Calu3 (cell line): ENCODE measurements at regions not wholly inside any gene's neighbourhood (a gene's known extent, or its start where the extent isn't known, plus 50 kb on each side); places are given as distances from the start of the nearest gene placed in this dataset.

Source experiments
- BruUV-seq: library from RNA; stranded (reverse); fragments of 400-500 nt; replicated peaks from 2 replicates; lab custom pipeline; 2021; lab: Mats Ljungman, UMichigan
- CTCF ChIA-PET: fragments of 300-600 bp; sonication (Branson Sonifier 250); formaldehyde crosslinking; loops from one replicate; lab custom pipeline; 2022; ENCODE audit warnings: antibody characterized with exemption; lab: Charles Lee
- DNase-seq: peaks from one replicate; pipeline ENCODE4 v3.0.0; 2022
- H3K27ac Mint-ChIP-seq: one replicate; pipeline ENCODE4 v1.8.0; 2022; ENCODE audit warnings: mixed read lengths; ENCODE audit not compliant: unreplicated experiment
- H3K27me3 Mint-ChIP-seq: one replicate; pipeline ENCODE4 v1.8.0; 2022; ENCODE audit warnings: mixed read lengths; ENCODE audit not compliant: unreplicated experiment
- H3K36me3 Mint-ChIP-seq: one replicate; pipeline ENCODE4 v1.8.0; 2022; ENCODE audit warnings: mild to moderate bottlenecking, moderate library complexity, mixed read lengths; ENCODE audit not compliant: insufficient read depth, unreplicated experiment
- H3K4me1 Mint-ChIP-seq: one replicate; pipeline ENCODE4 v1.8.0; 2022; ENCODE audit warnings: mild to moderate bottlenecking, low read depth, mixed read lengths; ENCODE audit not compliant: unreplicated experiment
- H3K4me3 Mint-ChIP-seq: one replicate; pipeline ENCODE4 v1.8.0; 2022; ENCODE audit warnings: mild to moderate bottlenecking, low read depth, moderate library complexity, mixed read lengths; ENCODE audit not compliant: unreplicated experiment
- H3K9me3 Mint-ChIP-seq: one replicate; pipeline ENCODE4 v1.8.0; 2022; ENCODE audit warnings: low read depth, mixed read lengths; ENCODE audit not compliant: unreplicated experiment
- CTCF ChIP-seq: fragments of 200-600 bp; IDR thresholded peaks from one replicate; pipeline ENCODE4 v1.8.0; 2022; ENCODE audit warnings: antibody characterized with exemption; ENCODE audit not compliant: unreplicated experiment
- intact Hi-C: fragments of 100-400 bp; cut with micrococcal nuclease; formaldehyde crosslinking; loops from one replicate; pipeline ENCODE4 v1.10.0; 2022; ENCODE audit not compliant: unreplicated experiment

- no peak overlapping the region for H3K4me3 Mint-ChIP-seq
- TF ChIP-seq CTCF = no peak
- no TSS peak for BruUV-seq
Observed at GRCh38 chr6:48833916-48834315, 629.1 kb downstream of the MMUT start.

GRCh38 chr6:48826901-48827701 lies 636.0 kb downstream of the MMUT start:
- no peaks in the 10 kb centered on the region for H3K27me3 Mint-ChIP-seq
- H3K36me3 Mint-ChIP-seq = peaks cover 10% of the 10 kb centered on the region
- CTCF ChIA-PET = interaction anchor here (0.9 kb wide), 1 partner anchor 62 kb away, joined by 3 read pairs; no protein-coding TSS in a partner anchor
- TSS peak; percentile 96 for BruUV-seq
- H3K27ac Mint-ChIP-seq = peak overlapping the region; percentile 96
- H3K4me3 Mint-ChIP-seq = peak overlapping the region; percentile 51
- peak; percentile 70 for DNase-seq
- intact Hi-C loops = no loop called here
- peaks cover 31% of the 10 kb centered on the region for H3K4me1 Mint-ChIP-seq
- H3K9me3 Mint-ChIP-seq = peaks cover 2% of the 10 kb centered on the region
- no peak for TF ChIP-seq CTCF

More at GRCh38 chr6:48833916-48834315, 629.1 kb downstream of the MMUT start:
- Mint-ChIP-seq H3K9me3 (no peaks in the 10 kb centered on the region), H3K27ac (no peak overlapping the region), H3K36me3 (no peaks in the 10 kb centered on the region), H3K27me3 (no peaks in the 10 kb centered on the region), H3K4me1 (peaks cover 16% of the 10 kb centered on the region)
- CTCF ChIA-PET = no interaction called here
- DNase-seq = no peak
- intact Hi-C loops = no loop called here

GRCh38 chr6:48826152-48826515 lies 636.9 kb downstream of the MMUT start:
- DNase-seq = no peak
- CTCF ChIA-PET = no interaction called here
- H3K4me1 Mint-ChIP-seq = peaks cover 31% of the 10 kb centered on the region
- H3K27ac Mint-ChIP-seq = peak overlapping the region; percentile 96
- H3K9me3 Mint-ChIP-seq = peaks cover 2% of the 10 kb centered on the region
- H3K4me3 Mint-ChIP-seq = peak overlapping the region; percentile 30
- BruUV-seq = no TSS peak
- peaks cover 10% of the 10 kb centered on the region for H3K36me3 Mint-ChIP-seq
- TF ChIP-seq CTCF = no peak
- no peaks in the 10 kb centered on the region for H3K27me3 Mint-ChIP-seq
- intact Hi-C loops = no loop called here

- intact Hi-C loops = no loop called here
- H3K27ac Mint-ChIP-seq = peak overlapping the region; percentile 96
- DNase-seq = no peak
- peaks cover 10% of the 10 kb centered on the region for H3K36me3 Mint-ChIP-seq
- peaks cover 31% of the 10 kb centered on the region for H3K4me1 Mint-ChIP-seq
- peaks cover 2% of the 10 kb centered on the region for H3K9me3 Mint-ChIP-seq
- CTCF ChIA-PET = no interaction called here
- BruUV-seq = no TSS peak
- peak overlapping the region; percentile 30 for H3K4me3 Mint-ChIP-seq
- no peaks in the 10 kb centered on the region for H3K27me3 Mint-ChIP-seq
- TF ChIP-seq CTCF = no peak
Observed at GRCh38 chr6:48825501-48826151, 637.4 kb downstream of the MMUT start.
